Psoas muscle (tissue), 7 donors: ENCODE measurements at regions not wholly inside any gene's neighbourhood (a gene's known extent, or its start where the extent isn't known, plus 50 kb on each side); places are given as distances from the start of the nearest gene placed in this dataset.

ENCODE experiments used
- ATAC-seq, 4 donors: fragments of 200-7000 bp; cut with Tn5 transposase; one replicate each; pipeline ENCODE4 v1.9.1; 2020; ENCODE audit warnings: moderate library complexity in 3 of 4, mild to moderate bottlenecking in 2 of 4
- DNase-seq, 2 donors: peaks; one replicate each; pipeline ENCODE4 v3.0.0-alpha.2; 2020
- H3K27ac ChIP-seq: fragments of 200-600 bp; one replicate; pipeline ENCODE4 v1.8.0; 2022
- H3K27me3 ChIP-seq, 3 donors: fragments of 200-600 bp in 1 of 3; one replicate each; pipeline versions ENCODE4 v1.6.1 to v1.8.0; 2013 to 2022; ENCODE audit warnings: low read length in 2 of 3, mild to moderate bottlenecking in 2 of 3, moderate library complexity in 1 of 3; ENCODE audit not compliant: insufficient read depth in 3 of 3
- H3K36me3 ChIP-seq, 2 donors: fragments of 200-600 bp in 1 of 2; one replicate each; pipeline versions ENCODE4 v1.6.1 to v1.8.0; 2013 to 2022; ENCODE audit warnings: low read depth in 1 of 2, mild to moderate bottlenecking in 1 of 2, moderate library complexity in 1 of 2; ENCODE audit not compliant: insufficient read depth in 1 of 2
- H3K4me1 ChIP-seq: fragments of 200-600 bp; one replicate; pipeline ENCODE4 v1.8.0; 2022
- H3K4me3 ChIP-seq: fragments of 200-600 bp; one replicate; pipeline ENCODE4 v1.8.0; 2022; ENCODE audit warnings: mild to moderate bottlenecking
- H3K9me3 ChIP-seq: fragments of 200-600 bp; one replicate; pipeline ENCODE4 v1.8.0; 2022
- WGBS, 3 donors: extraction: QIAGEN DNeasy Blood & Tissue Kit; methylation state at CpG; one replicate each; pipeline versions ENCODE4 v1.1.6 to v1.1.7; 2013; 5-methylcytosine and 5-hydroxymethylcytosine counted together
- intact Hi-C, 2 donors: fragments of 100-400 bp; cut with DNase I; formaldehyde crosslinking; loops; one replicate each; pipeline versions ENCODE4 v1.11.0 to v1.14.2; 2022
- TF ChIP-seq, protein P1 (sequence below): fragments of 200-600 bp; IDR thresholded peaks from one replicate; pipeline ENCODE4 v1.8.0; 2022; ENCODE audit warnings: antibody characterized with exemption
- donor health status: healthy with polysubstance abuse.
- donor health status: DM: no; HTN: no; CAD: no; lungs with moderate emphysema.
- donor health status: Bipolar disorder and iron deficiency.
- donor health status: healthy.
- donor health status: DM: yes; HTN: yes; CAD: no.
- donor health status: DM: no; HTN: no; CAD: no.
- donor health status: DM: yes; HTN: yes; CAD: no.

DNA sequence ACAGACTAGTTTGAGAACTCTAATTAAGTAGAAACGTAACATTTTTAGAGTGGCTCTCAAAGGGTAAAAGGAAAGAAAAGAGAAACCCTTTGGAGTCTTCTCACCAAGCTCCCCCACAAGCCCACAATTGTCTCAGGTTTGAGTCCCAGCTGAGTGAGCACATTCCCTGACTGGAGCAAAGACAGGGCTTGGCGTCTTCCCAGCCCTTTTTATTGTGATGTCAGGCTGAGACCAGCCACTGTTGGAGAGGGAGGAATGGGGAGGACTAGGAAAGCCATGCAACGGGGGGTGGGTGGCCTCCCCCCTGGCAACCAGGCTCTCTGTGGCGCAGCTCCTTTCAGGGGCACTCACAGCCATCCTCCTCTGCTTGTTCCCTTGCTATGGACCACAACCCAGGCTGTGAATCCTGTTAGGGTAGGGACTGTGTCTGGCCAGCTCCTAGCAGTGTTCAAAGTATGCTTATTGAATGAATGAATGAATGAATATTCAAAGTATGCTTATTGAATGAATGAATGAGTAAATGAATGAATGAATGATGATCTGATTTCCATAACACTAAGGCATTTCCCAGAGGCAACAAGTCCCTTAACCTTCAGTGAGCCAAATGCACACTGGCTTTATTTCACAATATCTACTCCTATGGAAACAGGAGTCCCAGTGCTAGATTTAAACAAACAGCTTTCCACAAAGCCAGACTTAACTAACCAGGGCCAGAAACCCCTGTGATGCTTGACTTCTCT lies 413.3 kb downstream of the MID1IP1 start:
- 33 to 58% (median 49%) methylated on average over 4 of the region's 4 CpGs for WGBS, 3 donors

DNA sequence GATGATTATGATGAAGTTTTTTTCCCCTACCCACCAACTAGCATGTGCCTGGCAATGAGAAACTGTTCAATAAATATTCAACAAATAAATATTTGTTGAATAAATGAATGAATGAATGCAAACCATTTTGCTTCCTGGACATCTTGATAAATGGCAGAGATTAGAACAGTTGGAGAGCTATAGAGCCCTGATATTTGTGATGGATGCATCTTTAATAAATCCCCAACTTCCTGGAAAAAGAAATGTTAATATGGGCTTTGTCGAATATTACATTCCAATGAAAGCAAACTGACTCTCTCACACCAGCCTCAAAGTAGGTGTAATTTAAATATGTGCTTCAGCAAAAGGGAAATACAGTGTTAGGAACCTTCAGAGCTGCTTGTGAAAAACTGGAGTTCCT lies 419.7 kb downstream of the MID1IP1 start:
- intact Hi-C loops, result no loop called here
- Histone ChIP-seq H3K36me3 (no peaks in the 10 kb centered on the region), H3K27me3 (peaks cover 0 to 49% (median 0%) of the 10 kb centered on the region in 3 donors), H3K27ac (no peak overlapping the region), H3K9me3 (no peaks in the 10 kb centered on the region), H3K4me1 (no peaks in the 10 kb centered on the region), H3K4me3 (no peak overlapping the region)
- WGBS, 3 donors, result 69 to 88% (median 82%) methylated on average over 1 of the region's 1 CpG
- ATAC-seq (no peak), DNase-seq (no peak)
- TF ChIP-seq, protein P1, sequence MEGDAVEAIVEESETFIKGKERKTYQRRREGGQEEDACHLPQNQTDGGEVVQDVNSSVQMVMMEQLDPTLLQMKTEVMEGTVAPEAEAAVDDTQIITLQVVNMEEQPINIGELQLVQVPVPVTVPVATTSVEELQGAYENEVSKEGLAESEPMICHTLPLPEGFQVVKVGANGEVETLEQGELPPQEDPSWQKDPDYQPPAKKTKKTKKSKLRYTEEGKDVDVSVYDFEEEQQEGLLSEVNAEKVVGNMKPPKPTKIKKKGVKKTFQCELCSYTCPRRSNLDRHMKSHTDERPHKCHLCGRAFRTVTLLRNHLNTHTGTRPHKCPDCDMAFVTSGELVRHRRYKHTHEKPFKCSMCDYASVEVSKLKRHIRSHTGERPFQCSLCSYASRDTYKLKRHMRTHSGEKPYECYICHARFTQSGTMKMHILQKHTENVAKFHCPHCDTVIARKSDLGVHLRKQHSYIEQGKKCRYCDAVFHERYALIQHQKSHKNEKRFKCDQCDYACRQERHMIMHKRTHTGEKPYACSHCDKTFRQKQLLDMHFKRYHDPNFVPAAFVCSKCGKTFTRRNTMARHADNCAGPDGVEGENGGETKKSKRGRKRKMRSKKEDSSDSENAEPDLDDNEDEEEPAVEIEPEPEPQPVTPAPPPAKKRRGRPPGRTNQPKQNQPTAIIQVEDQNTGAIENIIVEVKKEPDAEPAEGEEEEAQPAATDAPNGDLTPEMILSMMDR, result no peak

More for the DNA sequence above, 413.3 kb downstream of the MID1IP1 start:
- H3K27me3 ChIP-seq, result peaks cover 0 to 36% (median 0%) of the 10 kb centered on the region in 3 donors
- ATAC-seq, result no peak
- TF ChIP-seq, protein P1, result no peak
- no peaks in the 10 kb centered on the region for H3K4me1 ChIP-seq
- no peak overlapping the region for H3K27ac ChIP-seq
- H3K9me3 ChIP-seq, result no peaks in the 10 kb centered on the region
- no peak for DNase-seq
- intact Hi-C loops, result no loop called here
- H3K36me3 ChIP-seq, result no peaks in the 10 kb centered on the region
- H3K4me3 ChIP-seq, result no peak overlapping the region

DNA sequence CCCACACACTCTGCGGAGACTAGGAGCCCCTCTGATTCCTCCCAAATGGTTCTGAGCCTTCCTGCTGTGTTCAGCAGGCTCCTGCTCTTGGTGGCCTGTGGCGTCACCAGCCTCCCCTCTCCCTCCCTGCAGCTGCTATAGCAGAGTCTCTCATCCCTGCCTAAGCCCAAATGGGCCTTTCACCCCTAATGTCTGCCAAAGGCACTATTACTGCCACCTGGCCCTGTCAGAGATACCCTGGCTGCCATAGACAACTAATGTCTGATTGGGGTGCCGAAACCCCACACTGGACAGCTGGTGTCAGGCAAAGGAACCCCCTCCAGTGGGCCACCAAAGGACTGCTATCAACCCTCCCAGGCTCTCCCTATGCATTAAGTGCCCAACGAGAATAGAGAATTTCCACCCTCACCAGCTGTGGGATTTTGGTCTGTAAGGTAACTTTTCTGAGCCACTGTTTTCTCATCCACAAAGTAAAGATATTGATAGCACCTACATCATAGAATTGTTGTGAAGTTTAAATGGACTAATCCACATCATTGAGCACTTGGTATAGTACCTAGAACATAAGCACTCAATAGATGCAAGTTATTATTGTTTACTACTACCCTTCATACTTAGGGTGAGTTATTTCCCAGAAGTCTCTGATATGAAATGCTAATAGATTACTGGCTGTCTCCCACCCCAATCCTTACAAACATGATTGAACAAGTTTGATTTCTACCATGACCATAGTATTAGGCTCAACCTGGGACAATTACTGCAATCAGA lies 421.3 kb downstream of the MID1IP1 start:
- intact Hi-C loops, result no loop called here
- 43 to 57% (median 56%) methylated on average over 4 of the region's 4 CpGs for WGBS, 3 donors
- DNase-seq, result no peak
- peaks cover 0 to 40% (median 0%) of the 10 kb centered on the region in 3 donors for H3K27me3 ChIP-seq
- TF ChIP-seq, protein P1, result no peak
- ATAC-seq, result peak in 1 of 4 donors; percentile 27
- H3K9me3 ChIP-seq, result no peaks in the 10 kb centered on the region
- H3K4me1 ChIP-seq, result no peaks in the 10 kb centered on the region
- H3K4me3 ChIP-seq, result no peak overlapping the region
- H3K27ac ChIP-seq, result no peak overlapping the region
- H3K36me3 ChIP-seq, result no peaks in the 10 kb centered on the region

DNA sequence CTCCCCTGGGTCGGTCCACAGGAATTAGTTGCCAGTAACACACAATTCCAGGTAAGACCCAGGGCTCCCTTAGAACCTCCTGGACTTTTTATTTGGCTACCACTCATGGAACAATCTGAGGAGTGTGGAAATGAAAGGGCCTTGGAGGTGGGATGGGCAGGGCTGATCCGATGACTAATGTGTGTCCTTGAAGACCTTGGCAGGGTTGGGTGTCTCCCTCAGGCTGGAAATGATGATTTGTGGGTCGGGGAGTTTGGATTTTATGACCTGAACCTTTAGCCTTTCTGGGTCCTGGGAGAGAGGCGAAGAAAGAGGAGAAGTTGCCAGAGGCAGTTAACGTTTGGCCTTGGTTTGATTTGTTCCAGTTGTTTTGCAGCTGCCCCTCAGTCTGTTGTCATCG lies 425.0 kb downstream of the MID1IP1 start:
- peaks cover 0 to 12% (median 0%) of the 10 kb centered on the region in 3 donors for H3K27me3 ChIP-seq
- DNase-seq (no peak), ATAC-seq (no peak)
- no peaks in the 10 kb centered on the region for H3K36me3 ChIP-seq
- intact Hi-C loops, result no loop called here
- TF ChIP-seq, protein P1, result no peak
- no peak overlapping the region for H3K4me3 ChIP-seq
- WGBS, 3 donors, result 38 to 48% (median 43%) methylated on average over 6 of the region's 6 CpGs
- H3K27ac ChIP-seq, result no peak overlapping the region
- H3K9me3 ChIP-seq, result no peaks in the 10 kb centered on the region
- no peaks in the 10 kb centered on the region for H3K4me1 ChIP-seq
